KMS-11 (cell line): ENCODE measurements at regions not wholly inside any gene's neighbourhood (a gene's known extent, or its start where the extent isn't known, plus 50 kb on each side); places are given as distances from the start of the nearest gene placed in this dataset.

Source experiments
- H2AFZ ChIP-seq: fragments of 200-600 bp; sonication (generic); 2 replicates; pipeline ENCODE4 v1.6.1; 2016; ENCODE audit warnings: antibody characterized with exemption, mixed run types, low read depth
- H3K27ac ChIP-seq: fragments of 200-600 bp; sonication (generic); 2 replicates; pipeline ENCODE4 v1.6.1; 2016; ENCODE audit warnings: mild to moderate bottlenecking, mixed run types
- H3K27me3 ChIP-seq: fragments of 200-600 bp; sonication (generic); 2 replicates; pipeline ENCODE4 v1.6.1; 2017; ENCODE audit warnings: mild to moderate bottlenecking, low read depth, mixed run types, moderate library complexity; ENCODE audit not compliant: insufficient read depth
- H3K36me3 ChIP-seq: fragments of 200-600 bp; sonication (generic); 2 replicates; pipeline ENCODE4 v1.6.1; 2017; ENCODE audit warnings: mild to moderate bottlenecking, mixed run types; ENCODE audit not compliant: insufficient read depth
- H3K4me1 ChIP-seq: fragments of 200-600 bp; sonication (generic); 2 replicates; pipeline ENCODE4 v1.6.1; 2016; ENCODE audit warnings: mild to moderate bottlenecking, low read depth, mixed run types; ENCODE audit not compliant: poor library complexity, severe bottlenecking
- H3K4me2 ChIP-seq: fragments of 200-600 bp; sonication (generic); 2 replicates; pipeline ENCODE4 v1.7.0; 2016; ENCODE audit warnings: mild to moderate bottlenecking, mixed run types
- H3K4me3 ChIP-seq: fragments of 200-600 bp; sonication (generic); IDR thresholded peaks from 2 replicates; pipeline ENCODE4 v1.6.1; 2017; ENCODE audit warnings: low read depth, low read length, mixed read lengths; ENCODE audit not compliant: insufficient read depth
- H3K79me2 ChIP-seq: fragments of 200-600 bp; sonication (generic); 2 replicates; pipeline ENCODE4 v1.6.1; 2016; ENCODE audit warnings: low read depth, mixed run types; ENCODE audit not compliant: insufficient read depth
- H3K9ac ChIP-seq: fragments of 200-600 bp; sonication (generic); 2 replicates; pipeline ENCODE4 v1.6.1; 2016; ENCODE audit warnings: mild to moderate bottlenecking, mixed run types
- H4K20me1 ChIP-seq: fragments of 200-600 bp; sonication (generic); 2 replicates; pipeline ENCODE4 v1.6.1; 2016; ENCODE audit warnings: mild to moderate bottlenecking, mixed run types; ENCODE audit not compliant: insufficient read depth
- CTCF ChIP-seq: fragments of 200-600 bp; sonication (generic); conservative IDR thresholded peaks from 2 replicates; pipeline ENCODE4 v1.6.1; 2017; ENCODE audit warnings: low read depth, mild to moderate bottlenecking, antibody characterized with exemption, low read length, moderate library complexity, mixed read lengths

GRCh38 chr4:18445110-18445509, 423.6 kb upstream of the LCORL start:
- H3K9ac ChIP-seq, result no peak overlapping the region
- no peak overlapping the region for H3K4me3 ChIP-seq
- no peaks in the 10 kb centered on the region for H3K79me2 ChIP-seq
- H3K4me2 ChIP-seq, result no peak overlapping the region
- H3K27ac ChIP-seq, result no peak overlapping the region
- TF ChIP-seq CTCF, result no peak
- no peaks in the 10 kb centered on the region for H3K27me3 ChIP-seq
- H3K4me1 ChIP-seq, result no peaks in the 10 kb centered on the region
- no peaks in the 10 kb centered on the region for H4K20me1 ChIP-seq
- H3K36me3 ChIP-seq, result no peaks in the 10 kb centered on the region
- H2AFZ ChIP-seq, result no peak overlapping the region

- TF ChIP-seq CTCF, result no peak
- H3K9ac ChIP-seq, result no peak overlapping the region
- H4K20me1 ChIP-seq, result no peaks in the 10 kb centered on the region
- no peaks in the 10 kb centered on the region for H3K4me1 ChIP-seq
- no peaks in the 10 kb centered on the region for H3K79me2 ChIP-seq
- no peaks in the 10 kb centered on the region for H3K27me3 ChIP-seq
- no peak overlapping the region for H2AFZ ChIP-seq
- H3K4me3 ChIP-seq, result no peak overlapping the region
- H3K36me3 ChIP-seq, result no peaks in the 10 kb centered on the region
- H3K4me2 ChIP-seq, result no peak overlapping the region
- H3K27ac ChIP-seq, result no peak overlapping the region
Measured at GRCh38 chr4:18444206-18444605, 422.7 kb upstream of the LCORL start.

- Histone ChIP-seq H3K27me3 (no peaks in the 10 kb centered on the region), H3K9ac (no peak overlapping the region), H3K4me1 (no peaks in the 10 kb centered on the region), H3K4me3 (no peak overlapping the region), H3K4me2 (no peak overlapping the region), H3K79me2 (no peaks in the 10 kb centered on the region), H4K20me1 (no peaks in the 10 kb centered on the region), H3K27ac (no peak overlapping the region), H3K36me3 (no peaks in the 10 kb centered on the region), H2AFZ (no peak overlapping the region)
- no peak for TF ChIP-seq CTCF
Measured at GRCh38 chr4:18442957-18443356, 421.4 kb upstream of the LCORL start.

- Histone ChIP-seq H4K20me1 (no peaks in the 10 kb centered on the region), H2AFZ (no peak overlapping the region), H3K36me3 (no peaks in the 10 kb centered on the region), H3K4me1 (no peaks in the 10 kb centered on the region), H3K79me2 (no peaks in the 10 kb centered on the region), H3K4me3 (no peak overlapping the region), H3K9ac (no peak overlapping the region), H3K27me3 (no peaks in the 10 kb centered on the region), H3K27ac (no peak overlapping the region), H3K4me2 (no peak overlapping the region)
- no peak for TF ChIP-seq CTCF
Measured at GRCh38 chr4:18441676-18442075, 420.1 kb upstream of the LCORL start.

- H3K36me3 ChIP-seq, result no peaks in the 10 kb centered on the region
- no peak overlapping the region for H3K4me3 ChIP-seq
- H3K27me3 ChIP-seq, result no peaks in the 10 kb centered on the region
- H3K27ac ChIP-seq, result no peak overlapping the region
- H2AFZ ChIP-seq, result no peak overlapping the region
- no peak overlapping the region for H3K4me2 ChIP-seq
- no peak for TF ChIP-seq CTCF
- H3K79me2 ChIP-seq, result no peaks in the 10 kb centered on the region
- H4K20me1 ChIP-seq, result no peaks in the 10 kb centered on the region
- H3K9ac ChIP-seq, result no peak overlapping the region
- H3K4me1 ChIP-seq, result no peaks in the 10 kb centered on the region
Measured at GRCh38 chr4:18441203-18441590, 419.6 kb upstream of the LCORL start.
